GM18499 (cell line): ENCODE measurements at regions not wholly inside any gene's neighbourhood (a gene's known extent, or its start where the extent isn't known, plus 50 kb on each side); places are given as distances from the start of the nearest gene placed in this dataset.

Experiments used
- ATAC-seq: cut with Tn5 transposase; IDR thresholded peaks from one replicate; pipeline ENCODE4 v1.9.1; 2021; ENCODE audit warnings: moderate number of reproducible peaks; ENCODE audit not compliant: insufficient read depth, unreplicated experiment

DNA sequence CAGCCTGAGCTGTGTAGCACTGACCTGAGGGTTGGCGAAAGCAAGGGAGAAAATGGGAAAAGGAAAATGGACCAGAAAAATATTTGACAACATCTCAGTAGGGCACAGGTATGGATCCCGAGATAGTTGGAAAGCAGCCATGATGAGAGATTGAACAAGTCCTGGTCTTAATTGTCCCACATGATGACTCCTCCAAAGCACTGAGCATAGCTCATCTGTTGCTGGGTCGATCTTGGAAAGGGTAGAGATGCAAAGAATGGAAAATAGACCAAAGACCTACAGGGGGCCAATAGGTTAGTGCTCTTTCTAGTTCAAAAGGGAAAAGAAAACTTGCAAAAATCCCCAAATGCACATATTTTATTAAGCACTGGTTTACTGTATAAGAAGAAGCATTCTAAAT is 251.9 kb downstream of the SEC23A start:
- no peak for ATAC-seq

DNA sequence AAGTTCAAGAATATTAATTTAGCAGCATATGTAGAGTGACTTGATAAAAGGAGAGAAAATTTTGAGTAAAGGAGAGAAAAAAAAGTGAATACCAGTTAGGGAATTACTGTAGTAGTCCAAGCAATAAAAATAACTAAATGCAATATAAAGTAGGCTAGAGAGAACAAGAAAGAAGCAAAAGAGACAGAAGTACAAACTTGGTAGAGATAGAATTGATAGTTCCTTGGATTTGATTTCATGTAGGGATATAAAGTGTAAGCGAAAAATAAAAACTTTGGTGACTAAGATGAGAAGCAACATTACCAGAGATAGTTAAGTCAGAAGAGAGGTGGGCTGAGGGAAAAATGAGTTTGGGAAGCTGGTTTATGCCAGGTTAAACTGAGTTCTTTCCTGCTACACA is 252.4 kb downstream of the SEC23A start:
- no peak for ATAC-seq

DNA sequence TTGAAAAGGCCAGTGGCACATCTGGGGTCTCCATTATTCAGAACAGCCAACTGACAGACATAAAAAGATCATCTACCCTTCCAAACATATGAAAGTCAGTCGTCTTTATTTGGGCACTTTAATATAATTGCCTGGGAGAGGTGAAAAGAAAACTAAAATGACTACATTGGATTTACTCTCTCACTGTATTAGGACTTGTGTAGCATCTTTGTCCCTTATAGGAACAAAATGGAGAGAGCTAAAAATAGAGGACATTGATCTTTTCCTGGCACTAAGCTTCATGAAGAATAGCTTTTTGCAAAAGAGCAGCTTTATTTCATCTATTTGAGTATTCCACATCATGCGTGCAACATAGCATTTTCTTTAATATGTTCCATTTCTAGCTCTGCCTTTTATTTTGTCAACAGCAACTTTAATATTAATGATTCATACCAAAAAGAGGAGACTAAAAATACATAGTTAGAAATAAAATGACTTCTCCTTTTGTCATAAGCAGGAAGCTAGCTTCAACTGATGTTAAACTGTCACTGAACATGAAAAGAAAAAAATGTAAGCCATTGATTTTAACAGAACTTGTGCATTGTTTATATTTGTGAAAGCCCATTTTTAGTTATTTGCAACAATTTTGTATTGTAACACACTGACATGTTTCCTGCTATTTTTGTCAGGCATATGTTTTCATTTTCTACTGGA is 254.6 kb downstream of the SEC23A start:
- no peak for ATAC-seq

GRCh38 chr14:38847161-38847560 is 255.9 kb downstream of the SEC23A start:
- no peak for ATAC-seq

DNA sequence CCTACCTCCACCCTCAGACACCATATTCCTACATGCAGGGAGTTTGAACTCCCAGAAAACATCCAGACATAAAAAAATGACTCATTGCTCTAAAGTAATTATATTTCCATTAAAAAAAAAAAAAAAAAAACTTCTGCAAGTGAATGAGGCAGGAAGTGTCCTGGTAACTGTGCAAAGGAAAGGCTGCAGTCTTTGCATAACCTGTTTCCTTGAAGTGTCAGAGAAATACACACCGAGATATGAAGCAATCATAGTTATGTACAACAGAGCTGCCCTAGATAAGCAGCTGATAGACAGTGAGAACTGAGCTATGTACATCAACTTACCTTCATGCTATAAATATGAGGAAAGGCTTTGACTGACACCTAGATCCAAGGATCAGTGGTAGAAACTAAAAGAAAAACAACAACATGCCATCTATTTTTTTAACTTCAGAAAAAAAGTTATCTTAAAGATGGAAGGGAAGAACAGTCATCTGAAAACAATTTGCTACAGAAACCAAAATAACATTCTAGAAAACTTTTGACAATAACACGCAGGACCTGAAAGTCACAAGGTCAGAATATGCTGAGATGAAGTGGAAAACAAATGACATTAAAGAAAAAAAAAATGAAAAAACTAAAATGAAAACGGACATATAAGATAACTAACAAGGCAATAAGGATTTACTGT is 263.2 kb downstream of the SEC23A start:
- no peak for ATAC-seq

DNA sequence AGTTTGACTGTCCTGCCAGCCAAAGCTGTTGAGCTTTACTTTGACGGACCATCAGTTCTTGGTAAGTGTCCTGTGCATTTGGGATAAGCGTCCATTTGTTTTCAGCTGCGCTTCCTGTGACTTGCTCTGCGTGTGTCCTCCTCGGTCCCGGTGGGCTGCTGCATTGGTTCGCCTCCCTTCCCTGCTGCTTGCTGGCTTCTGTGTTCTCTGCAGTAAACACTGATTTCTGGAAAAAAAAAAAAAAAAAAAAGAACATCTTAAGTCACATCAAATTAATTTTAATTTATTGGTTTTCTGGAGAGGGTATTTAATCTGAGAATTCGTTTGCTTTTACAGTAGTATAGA is 264.1 kb downstream of the SEC23A start:
- no peak for ATAC-seq

DNA sequence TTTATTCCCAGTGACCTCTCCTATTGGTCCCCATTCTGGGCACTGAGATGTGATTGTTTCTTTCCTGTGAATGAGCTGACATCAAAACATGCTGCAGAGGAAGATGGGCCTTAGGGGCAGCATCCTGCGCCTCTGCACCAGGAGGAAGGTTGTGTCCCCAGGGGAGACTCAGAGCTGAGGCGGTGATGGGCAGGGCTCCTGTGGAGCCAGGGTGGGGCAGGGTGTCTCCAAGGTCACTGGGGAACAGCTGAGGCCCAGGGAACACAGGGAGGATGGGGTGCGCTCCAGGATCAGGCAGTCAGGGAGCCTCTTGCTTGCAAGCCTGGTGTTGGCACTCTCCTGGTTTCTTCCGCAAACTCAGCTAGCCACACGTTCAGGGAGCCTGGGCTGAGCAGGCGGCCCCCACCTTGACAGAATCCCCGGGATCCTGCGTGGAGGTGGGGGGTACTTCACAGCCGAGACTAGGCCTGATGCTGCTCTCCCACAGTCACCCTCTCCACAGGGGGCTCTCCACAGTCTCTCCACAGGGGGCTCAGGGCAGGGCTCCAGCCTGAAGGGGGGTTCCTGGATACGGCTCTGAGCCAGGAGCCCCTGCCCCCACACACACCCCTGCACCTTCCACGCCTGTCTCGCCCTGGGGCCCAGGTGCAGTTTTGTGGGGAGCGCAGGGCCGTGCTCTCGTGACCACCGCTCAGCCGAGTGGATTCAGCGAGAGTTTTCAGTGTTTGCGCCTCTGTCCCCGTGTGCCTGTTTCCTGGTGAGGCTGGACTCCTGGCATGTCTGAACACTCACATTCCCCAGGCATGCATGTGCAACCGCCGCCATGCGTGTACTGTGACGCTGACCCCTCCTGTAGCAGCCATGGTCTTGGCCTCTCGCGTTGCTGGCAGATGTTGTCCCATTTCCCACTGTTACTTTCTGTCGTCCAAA is 264.7 kb downstream of the SEC23A start:
- no peak for ATAC-seq

GRCh38 chr14:38837343-38838048 is 265.5 kb downstream of the SEC23A start:
- no peak for ATAC-seq

DNA sequence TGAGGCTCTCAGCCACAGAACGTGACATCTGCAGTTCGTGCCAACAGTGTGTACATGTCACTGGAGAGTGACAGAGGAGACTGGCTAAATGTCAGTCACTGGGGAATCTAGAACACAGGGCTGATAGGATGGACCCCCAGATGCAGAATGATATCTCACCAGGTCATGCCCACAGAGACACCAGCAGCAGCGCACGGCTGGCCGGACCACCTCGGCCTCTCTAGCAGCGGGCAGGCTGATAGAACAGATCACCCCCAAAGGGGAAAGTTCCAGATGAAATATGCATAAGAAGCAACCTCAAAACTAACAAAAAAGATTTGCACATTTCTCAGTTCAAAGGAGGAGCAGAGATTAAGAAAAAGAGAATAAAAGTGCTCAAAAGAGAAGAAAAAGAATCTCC is 266.5 kb downstream of the SEC23A start:
- ATAC-seq = no peak

- ATAC-seq = no peak
Observed at GRCh38 chr14:38835874-38836273, 267.2 kb downstream of the SEC23A start.

GRCh38 chr14:38828183-38828827 is 274.7 kb downstream of the SEC23A start:
- no peak for ATAC-seq

DNA sequence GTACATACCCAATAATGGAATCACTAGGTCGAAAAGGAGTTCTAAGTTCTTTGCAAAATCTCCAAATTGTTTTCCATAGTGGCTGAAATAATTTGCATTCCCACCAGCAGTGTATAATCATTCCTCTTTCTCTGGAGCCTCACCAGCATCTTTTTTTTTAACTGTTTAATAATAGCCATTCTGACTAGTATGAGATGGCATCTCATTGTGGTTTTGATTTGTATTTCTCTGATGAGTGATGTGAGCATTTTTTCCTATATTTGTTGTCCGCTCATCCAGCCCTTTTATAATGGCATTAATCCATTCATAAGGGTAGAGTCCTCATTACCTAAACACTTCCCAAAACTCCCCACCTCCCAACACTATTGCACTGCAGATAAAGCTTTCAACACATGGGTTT is 278.3 kb downstream of the SEC23A start:
- no peak for ATAC-seq

- no peak for ATAC-seq
Observed at GRCh38 chr14:38818555-38818954, 284.5 kb downstream of the SEC23A start.

- ATAC-seq = no peak
Observed at GRCh38 chr14:38808734-38809455, 294.1 kb downstream of the SEC23A start.

GRCh38 chr14:38799671-38800070 is 303.4 kb downstream of the SEC23A start:
- ATAC-seq = no peak

- ATAC-seq = no peak
Observed at GRCh38 chr14:38794677-38795076, 308.4 kb downstream of the SEC23A start.

DNA sequence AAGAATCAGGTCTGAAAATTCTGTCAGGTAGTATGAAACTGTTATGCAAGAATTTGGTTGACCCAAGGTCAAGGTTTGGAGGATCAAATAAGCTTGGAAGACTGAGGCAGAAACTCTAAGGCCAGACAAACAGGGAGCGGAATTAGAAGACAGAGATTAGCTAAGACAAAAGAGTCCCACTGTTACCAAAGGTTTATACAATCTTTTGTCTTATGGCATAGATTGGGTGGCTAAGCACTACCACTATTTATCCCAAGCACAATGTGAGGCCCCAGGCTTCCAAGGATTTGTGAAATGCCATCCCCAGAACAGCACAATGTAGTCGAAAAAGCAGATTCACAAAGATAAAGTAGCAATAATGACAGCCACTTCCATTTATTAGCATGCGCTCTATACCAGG is 311.2 kb downstream of the SEC23A start:
- no peak for ATAC-seq

- ATAC-seq = no peak
Observed at GRCh38 chr14:38790916-38791315, 312.1 kb downstream of the SEC23A start.

- ATAC-seq = no peak
Observed at GRCh38 chr14:38789805-38790204, 313.2 kb downstream of the SEC23A start.
